Liver (tissue), 3 donors: ENCODE measurements at regions not wholly inside any gene's neighbourhood (a gene's known extent, or its start where the extent isn't known, plus 50 kb on each side); places are given as distances from the start of the nearest gene placed in this dataset.

Experiments
- ATF3 ChIP-seq: IDR thresholded peaks from 2 replicates; pipeline ENCODE4 v1.6.1; 2016; ENCODE audit warnings: antibody characterized with exemption
- CTCF ChIP-seq: fragments of 150-350 bp; IDR thresholded peaks from 2 replicates; pipeline ENCODE4 v1.5.1; 2017; ENCODE audit warnings: improper control_type of control experiment, low read depth, low read length; ENCODE audit not compliant: missing input control
- EGR1 ChIP-seq, 2 donors: IDR thresholded peaks; 2 replicates each; pipeline ENCODE4 v1.6.1; 2016 to 2018; ENCODE audit warnings: antibody characterized with exemption in 2 of 2, low read depth in 2 of 2
- GABPA ChIP-seq, 2 donors: IDR thresholded peaks in 1 of 2; conservative IDR thresholded peaks in 1 of 2; 2 replicates each; pipeline ENCODE4 v1.6.1; 2016; ENCODE audit warnings: antibody characterized with exemption in 2 of 2, mild to moderate bottlenecking in 1 of 2, moderate library complexity in 1 of 2
- MAX ChIP-seq: IDR thresholded peaks from 2 replicates; pipeline ENCODE4 v1.6.1; 2016; ENCODE audit warnings: antibody characterized with exemption
- NR2F2 ChIP-seq: IDR thresholded peaks from 2 replicates; pipeline ENCODE4 v1.6.1; 2016; ENCODE audit warnings: antibody characterized with exemption
- RAD21 ChIP-seq, 2 donors: IDR thresholded peaks; 2 replicates each; pipeline ENCODE4 v1.6.1; 2016; ENCODE audit warnings: antibody characterized with exemption in 2 of 2, mild to moderate bottlenecking in 2 of 2
- SP1 ChIP-seq: IDR thresholded peaks from 2 replicates; pipeline ENCODE4 v1.6.1; 2018; ENCODE audit warnings: antibody characterized with exemption, mild to moderate bottlenecking
- TAF1 ChIP-seq: conservative IDR thresholded peaks from 2 replicates; pipeline ENCODE4 v1.6.1; 2016; ENCODE audit warnings: antibody characterized with exemption, mild to moderate bottlenecking
- TF ChIP-seq, protein P1 (sequence below): IDR thresholded peaks from 2 replicates; pipeline ENCODE4 v1.6.1; 2016; ENCODE audit warnings: antibody characterized with exemption, mild to moderate bottlenecking
- donor health status: healthy.
- donor health status: healthy.

DNA sequence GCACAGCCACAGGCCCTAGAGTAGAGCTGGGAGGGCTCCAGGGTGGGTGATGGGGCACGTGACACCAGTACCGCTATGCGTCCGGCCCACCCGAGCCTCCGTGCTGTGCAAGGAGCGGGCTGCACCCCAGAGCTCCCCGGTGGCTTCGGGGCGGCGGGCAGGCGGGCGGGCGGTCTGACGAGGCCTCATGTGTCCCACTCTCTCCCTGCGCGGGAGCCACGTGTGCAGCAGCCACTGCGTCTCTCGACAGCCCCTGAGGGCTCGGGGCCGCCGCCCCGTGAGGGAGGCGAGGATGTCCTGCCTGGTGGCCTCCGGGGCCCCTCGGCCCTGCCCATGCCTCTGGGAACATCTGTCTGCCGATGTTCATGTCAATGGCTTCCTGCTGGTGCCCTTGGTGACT is 51.2 kb upstream of the FBRSL1 start:
- TF ChIP-seq TAF1 (no peak), CTCF (no peak), RAD21 (IDR thresholded peaks at IDR 0.05) (no peak), EGR1 (IDR thresholded peaks at IDR 0.05; ENCODE audit: low read depth in 2 of 2) (no peak), SP1 (no peak), NR2F2 (no peak), MAX (no peak), GABPA (IDR thresholded peaks at IDR 0.05 in 1 of 2, conservative IDR thresholded peaks at IDR 0.05 in 1 of 2) (no peak), ATF3 (no peak)
- TF ChIP-seq, protein P1, sequence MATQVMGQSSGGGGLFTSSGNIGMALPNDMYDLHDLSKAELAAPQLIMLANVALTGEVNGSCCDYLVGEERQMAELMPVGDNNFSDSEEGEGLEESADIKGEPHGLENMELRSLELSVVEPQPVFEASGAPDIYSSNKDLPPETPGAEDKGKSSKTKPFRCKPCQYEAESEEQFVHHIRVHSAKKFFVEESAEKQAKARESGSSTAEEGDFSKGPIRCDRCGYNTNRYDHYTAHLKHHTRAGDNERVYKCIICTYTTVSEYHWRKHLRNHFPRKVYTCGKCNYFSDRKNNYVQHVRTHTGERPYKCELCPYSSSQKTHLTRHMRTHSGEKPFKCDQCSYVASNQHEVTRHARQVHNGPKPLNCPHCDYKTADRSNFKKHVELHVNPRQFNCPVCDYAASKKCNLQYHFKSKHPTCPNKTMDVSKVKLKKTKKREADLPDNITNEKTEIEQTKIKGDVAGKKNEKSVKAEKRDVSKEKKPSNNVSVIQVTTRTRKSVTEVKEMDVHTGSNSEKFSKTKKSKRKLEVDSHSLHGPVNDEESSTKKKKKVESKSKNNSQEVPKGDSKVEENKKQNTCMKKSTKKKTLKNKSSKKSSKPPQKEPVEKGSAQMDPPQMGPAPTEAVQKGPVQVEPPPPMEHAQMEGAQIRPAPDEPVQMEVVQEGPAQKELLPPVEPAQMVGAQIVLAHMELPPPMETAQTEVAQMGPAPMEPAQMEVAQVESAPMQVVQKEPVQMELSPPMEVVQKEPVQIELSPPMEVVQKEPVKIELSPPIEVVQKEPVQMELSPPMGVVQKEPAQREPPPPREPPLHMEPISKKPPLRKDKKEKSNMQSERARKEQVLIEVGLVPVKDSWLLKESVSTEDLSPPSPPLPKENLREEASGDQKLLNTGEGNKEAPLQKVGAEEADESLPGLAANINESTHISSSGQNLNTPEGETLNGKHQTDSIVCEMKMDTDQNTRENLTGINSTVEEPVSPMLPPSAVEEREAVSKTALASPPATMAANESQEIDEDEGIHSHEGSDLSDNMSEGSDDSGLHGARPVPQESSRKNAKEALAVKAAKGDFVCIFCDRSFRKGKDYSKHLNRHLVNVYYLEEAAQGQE = no peak
